GM12865 (cell line): ENCODE measurements at regions not wholly inside any gene's neighbourhood (a gene's known extent, or its start where the extent isn't known, plus 50 kb on each side); places are given as distances from the start of the nearest gene placed in this dataset.

Experiments used
- DNase-seq: peaks from one replicate; pipeline ENCODE4 v3.0.0; 2010; ENCODE audit warnings: low read depth
- H3K4me3 ChIP-seq: 2 replicates; pipeline ENCODE4 v1.5.1; 2011; ENCODE audit warnings: mild to moderate bottlenecking, low read depth, low read length, control low read depth
- CTCF ChIP-seq: IDR thresholded peaks from 2 replicates; pipeline ENCODE4 v1.5.1; 2011; ENCODE audit warnings: low read length, control low read depth, low read depth, inconsistent platforms; ENCODE audit not compliant: insufficient read depth; ENCODE audit errors: missing control alignments

GRCh38 chrX:43357741-43358140 is 298.4 kb upstream of the MAOA start:
- no peak overlapping the region for H3K4me3 ChIP-seq
- no peak for DNase-seq
- no peak for TF ChIP-seq CTCF

GRCh38 chrX:43373032-43373431 is 283.1 kb upstream of the MAOA start:
- no peak for TF ChIP-seq CTCF
- DNase-seq, result no peak
- H3K4me3 ChIP-seq, result no peak overlapping the region

GRCh38 chrX:43375136-43375535 is 281.0 kb upstream of the MAOA start:
- no peak for TF ChIP-seq CTCF
- H3K4me3 ChIP-seq, result no peak overlapping the region
- DNase-seq, result no peak

DNA sequence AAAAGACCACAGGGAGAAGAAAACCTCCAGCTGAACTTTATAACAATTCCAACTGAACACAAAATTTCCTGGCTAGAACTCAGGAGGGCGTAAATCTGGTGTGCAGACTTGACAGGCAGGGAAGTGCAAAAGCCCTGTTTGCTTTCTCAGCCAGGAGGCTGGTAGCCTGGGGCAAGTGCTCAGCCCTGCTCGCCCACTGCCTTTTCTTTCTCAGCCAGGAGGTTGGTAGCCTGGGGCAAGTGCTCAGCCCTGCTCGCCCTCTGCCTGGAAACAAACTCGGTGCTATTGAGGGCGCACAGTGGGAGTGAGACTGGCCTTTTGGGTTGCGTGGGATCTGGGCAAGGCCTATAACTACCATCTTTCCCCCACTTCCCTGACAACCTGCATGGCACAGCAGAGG is 275.4 kb upstream of the MAOA start:
- H3K4me3 ChIP-seq, result no peak overlapping the region
- TF ChIP-seq CTCF, result no peak
- no peak for DNase-seq

DNA sequence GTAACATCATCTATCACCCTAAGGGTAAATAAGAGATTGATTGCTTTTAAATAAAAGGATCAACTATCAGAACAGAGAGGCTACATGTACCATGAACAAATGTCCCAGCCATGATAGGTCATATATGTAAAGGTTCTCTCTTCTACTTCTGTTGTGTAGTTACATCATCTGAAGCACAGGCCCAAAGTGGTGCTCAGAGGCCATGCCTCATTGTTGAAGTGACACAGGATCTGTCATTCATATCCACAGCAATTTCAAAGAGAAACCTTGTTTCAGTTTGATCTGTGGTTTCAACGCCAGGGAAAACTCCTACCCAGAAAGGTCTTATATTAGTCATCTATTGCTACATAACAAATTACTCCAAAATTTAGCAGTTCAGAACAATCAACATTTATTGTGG is 269.2 kb upstream of the MAOA start:
- no peak for DNase-seq
- TF ChIP-seq CTCF, result no peak
- no peak overlapping the region for H3K4me3 ChIP-seq

DNA sequence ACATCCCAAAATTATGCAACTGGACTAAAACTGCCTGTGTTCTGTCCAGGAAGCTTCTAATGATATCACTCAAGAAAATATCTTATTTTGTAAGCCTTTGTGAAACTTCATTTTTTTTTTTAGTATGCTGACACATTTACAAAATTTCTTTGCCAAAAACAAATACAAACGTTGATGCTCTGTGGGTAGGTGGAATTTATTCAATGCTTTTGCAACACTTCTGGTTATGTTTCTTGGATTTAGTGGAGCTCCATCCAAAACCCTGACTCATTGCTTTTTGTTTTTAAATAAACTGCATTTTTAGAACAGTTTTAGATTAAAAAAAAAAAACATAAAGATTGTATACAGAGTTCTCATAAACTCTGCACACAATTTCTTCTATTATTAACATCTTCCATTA is 250.9 kb upstream of the MAOA start:
- H3K4me3 ChIP-seq, result no peak overlapping the region
- TF ChIP-seq CTCF, result no peak
- DNase-seq, result no peak

- TF ChIP-seq CTCF, result no peak
- no peak overlapping the region for H3K4me3 ChIP-seq
- no peak for DNase-seq
Observed at GRCh38 chrX:43423876-43424275, 232.2 kb upstream of the MAOA start.
